ENCODE measurements at regions not wholly inside any gene's neighbourhood (a gene's known extent, or its start where the extent isn't known, plus 50 kb on each side); places are given as distances from the start of the nearest gene placed in this dataset.
"Not testable (repeated sequence)": the region's sequence is repeated elsewhere in the genome, so short reads cannot be mapped to it uniquely, and the experiment has no call there.

DNA sequence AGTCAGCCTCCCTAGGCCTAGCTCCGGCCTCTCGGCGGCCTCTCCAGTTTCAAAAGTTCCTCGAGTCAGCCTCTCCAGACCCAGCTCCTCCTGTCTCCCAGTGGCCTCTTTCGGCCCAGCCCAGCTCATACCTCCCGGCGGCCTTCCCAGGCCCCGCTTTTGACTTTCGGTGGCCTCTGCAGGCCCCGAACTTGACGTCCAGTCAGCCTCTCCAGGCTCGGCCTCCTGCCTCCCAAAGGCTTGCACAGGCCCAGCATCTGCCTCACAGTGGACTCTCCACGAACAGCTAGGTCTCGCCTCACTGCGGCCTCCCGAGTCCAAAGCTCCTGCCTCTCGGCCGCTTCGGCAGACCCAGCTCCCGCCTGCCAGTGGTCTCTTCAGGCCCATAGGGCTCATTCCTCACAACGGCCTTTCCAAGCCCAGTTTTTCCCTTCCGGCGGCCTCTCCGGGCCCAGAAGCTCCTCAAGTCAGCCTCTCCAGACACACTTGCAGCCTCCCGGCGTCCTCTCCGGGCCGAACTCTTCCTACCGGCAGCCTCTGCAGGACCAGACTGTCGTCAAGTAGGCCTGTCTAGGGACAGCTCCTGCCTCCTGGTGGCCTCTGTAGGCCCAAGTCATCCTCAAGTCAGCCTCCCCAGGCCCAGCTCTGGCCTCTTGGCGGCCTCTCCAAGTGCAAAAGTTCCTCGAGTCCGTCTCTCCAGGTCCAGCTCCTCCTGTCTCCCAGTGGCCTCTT lies 249.9 kb upstream of the ZNF722 start:
- not testable (repeated sequence) for DNase-seq (ENCODE audit: low read depth in 2 of 3, low spot score in 1 of 3)

DNA sequence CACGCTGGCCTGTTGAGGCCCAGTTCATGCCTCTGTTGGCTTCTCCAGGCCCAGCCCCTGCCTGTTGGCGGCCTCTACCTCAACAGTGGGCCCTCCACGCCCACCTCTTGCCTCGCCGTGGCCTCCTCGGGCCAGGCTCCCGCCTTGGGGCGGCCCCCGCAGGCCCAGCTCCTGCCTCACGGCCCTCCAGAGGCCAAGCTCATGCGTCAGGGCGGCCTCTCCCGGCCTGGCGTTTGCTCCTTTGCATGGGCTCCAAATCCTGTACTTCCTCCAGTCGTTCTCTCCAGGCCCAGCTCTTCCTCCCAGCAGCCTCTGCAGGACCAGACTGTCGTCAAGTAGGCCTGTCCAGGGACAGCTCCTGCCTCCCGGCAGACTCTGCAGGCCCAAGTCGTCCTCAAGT lies 246.2 kb upstream of the ZNF722 start:
- not testable (repeated sequence) for DNase-seq (ENCODE audit: low read depth in 2 of 3, low spot score in 1 of 3)

DNA sequence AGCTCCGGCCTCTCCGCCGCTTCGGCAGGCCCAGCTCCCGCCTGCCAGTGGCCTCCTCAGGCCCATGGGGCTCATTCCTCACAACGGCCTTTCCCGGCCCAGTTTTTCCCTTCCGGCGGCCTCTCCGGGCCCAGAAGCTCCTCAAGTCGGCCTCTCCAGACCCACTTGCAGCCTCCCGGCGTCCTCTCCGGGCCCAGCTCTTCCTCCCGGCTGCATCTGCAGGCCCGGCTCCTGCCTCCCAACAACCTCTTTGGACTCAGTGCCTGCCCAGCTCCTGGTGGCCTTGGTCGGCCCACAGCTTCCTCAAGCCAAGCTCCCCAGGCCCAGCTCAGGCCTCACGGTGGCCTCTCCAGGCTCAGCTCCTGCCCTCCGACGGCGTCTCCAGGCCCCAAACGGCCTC lies 245.5 kb upstream of the ZNF722 start:
- DNase-seq (ENCODE audit: low read depth in 2 of 3, low spot score in 1 of 3), result not testable (repeated sequence)

DNA sequence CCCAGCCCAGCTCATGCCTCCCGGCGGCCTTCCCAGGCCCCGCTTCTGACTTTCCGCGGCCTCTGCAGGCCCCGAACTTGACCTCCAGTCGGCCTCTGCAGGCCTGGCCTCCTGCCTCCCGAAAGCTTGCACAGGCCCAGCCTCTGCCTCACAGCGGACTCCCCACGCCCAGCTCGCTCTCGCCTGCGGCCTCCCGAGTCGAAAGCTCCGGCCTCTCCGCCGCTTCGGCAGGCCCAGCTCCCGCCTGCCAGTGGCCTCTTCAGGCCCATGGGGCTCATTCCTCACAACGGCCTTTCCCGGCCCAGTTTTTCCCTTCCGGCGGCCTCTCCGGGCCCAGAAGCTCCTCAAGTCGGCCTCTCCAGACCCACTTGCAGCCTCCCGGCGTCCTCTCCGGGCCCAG lies 238.4 kb upstream of the ZNF722 start:
- not testable (repeated sequence) for DNase-seq (ENCODE audit: low read depth in 2 of 3, low spot score in 1 of 3)

DNA sequence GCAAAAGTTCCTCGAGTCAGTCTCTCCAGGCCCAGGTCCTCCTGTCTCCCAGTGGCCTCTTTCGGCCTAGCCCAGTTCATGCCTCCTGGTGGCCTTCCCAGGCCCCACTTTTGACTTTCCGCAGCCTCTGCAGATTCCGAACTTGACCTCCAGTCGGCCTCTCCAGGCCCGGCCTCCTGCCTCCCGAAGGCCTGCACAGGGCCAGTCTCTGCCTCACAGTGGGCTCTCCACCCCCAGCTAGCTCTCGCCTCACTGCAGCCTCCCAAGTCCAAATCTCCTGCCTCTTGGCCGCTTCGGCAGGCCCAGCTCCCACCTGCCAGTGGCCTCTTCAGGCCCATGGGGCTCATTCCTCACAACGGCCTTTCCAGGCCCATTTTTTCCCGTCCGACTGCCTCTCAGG lies 233.1 kb upstream of the ZNF722 start:
- DNase-seq (ENCODE audit: low read depth in 2 of 3, low spot score in 1 of 3), result not testable (repeated sequence)

DNA sequence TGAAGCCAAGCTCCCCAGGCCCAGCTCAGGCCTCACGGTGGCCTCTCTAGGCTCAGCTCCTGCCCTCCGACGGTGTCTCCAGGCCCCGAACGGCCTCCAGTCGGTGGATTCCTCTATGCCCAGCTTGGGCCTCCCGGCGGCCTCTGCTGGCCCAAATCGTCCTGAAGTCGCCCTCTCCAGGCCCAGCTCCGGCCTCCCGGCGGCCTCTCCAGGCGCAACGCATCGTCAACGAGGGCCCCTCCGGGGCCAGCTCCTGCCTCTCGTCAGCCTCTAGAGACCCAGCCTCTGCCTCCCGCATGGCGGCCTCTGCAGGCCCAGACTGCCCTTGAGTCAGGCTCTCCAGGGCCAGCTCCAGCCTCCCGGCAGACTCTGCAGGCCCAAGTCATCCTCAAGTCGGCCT lies 232.5 kb upstream of the ZNF722 start:
- DNase-seq (ENCODE audit: low read depth in 2 of 3, low spot score in 1 of 3), result not testable (repeated sequence)

DNA sequence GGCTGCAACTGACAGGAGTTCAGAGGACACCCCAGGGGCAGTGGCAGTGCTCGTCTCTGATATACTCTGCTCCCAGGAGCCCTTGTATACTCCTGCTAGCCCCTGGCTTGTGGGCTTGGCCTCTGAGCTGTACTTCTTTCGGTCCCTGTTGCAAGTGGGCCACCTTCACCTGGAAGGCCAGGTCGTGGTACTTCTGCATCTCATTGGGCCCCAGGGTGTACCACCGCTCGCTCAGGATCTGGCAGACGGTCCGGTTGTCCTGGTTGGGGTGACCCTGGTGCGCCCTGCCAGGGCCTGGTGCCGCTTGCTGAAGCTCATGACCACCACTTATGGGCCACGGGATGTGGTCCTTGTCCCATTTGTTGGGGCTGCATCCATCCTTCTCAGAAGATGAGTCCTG lies 228.5 kb upstream of the ZNF722 start:
- DNase-seq (ENCODE audit: low read depth in 2 of 3, low spot score in 1 of 3), result not testable (repeated sequence)

DNA sequence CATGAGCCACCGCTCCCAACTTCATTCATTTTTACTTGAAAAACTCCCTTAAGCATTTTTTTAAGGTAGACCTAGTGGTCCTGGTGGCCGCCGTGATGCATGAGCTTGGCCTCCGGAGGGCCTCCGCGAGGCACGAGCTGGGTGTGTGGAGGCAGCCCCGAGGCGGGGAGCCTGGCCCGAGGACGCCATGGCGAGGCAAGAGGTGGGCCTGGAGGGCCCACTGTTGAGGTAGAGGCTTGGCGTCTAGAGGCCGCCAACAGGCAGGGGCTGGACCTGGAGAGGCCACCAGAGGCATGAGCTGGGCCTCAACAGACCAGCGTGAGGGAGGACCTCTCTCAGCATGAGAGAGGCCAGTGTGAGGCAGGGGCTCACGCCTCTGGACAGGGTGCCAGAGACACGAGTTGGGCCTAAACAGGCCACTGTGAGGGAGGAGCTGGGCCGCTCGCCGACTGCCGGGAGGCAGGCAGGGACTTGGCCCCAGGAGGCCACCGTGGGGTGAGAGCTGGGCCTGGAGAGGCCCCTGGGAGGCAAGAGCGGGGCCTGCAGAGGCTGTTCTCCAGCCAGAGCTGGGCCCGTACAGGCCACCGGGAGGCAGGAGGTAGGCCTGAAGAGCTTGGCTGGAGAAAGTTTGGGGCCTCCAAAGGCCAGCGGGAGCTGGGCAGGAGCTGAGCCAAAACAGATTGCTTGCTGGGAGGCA lies 227.1 kb upstream of the ZNF722 start:
- not testable (repeated sequence) for DNase-seq (ENCODE audit: low read depth in 2 of 3, low spot score in 1 of 3)

DNA sequence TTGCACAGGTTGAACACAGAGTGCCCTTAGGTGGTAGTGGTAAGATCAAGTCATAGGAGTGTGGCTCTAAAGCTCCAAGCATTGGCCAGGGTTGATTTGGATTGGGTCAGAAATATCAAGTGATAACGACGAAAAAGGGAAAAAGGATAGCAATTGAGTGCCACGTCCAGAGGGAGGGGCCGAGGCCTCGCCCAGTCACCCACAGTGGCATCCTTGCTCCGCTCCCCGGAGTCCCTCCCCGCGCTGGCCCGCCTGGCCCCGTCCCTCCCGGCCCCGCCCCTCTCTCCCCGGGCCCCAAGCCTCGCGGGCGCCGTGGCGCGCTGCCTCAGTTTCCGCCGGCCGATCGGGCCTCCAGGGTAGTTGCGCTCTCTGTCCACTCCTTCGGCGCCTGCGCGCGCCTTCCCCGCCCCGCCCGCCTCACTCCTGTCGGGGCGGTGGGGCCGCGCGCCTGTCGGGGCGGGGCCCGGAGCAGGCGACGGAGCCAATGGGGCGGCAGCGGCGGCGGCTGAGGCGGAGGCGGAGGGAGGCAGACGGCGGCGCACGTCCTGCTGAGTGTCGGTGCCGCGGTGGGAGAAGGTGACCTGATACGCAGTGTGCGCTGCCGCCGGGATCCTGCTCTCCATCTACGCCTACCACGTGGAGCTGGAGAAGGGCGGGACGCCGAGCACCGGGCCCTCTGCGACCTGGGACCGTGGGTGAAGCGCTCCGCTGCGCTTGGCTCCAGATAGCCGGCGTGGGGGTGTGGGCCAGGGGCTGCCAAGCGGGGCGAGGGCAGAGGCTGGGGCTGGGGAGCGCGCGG lies 209.1 kb upstream of the ZNF722 start:
- peak in 1 of 3 donors; percentile 0 for DNase-seq (ENCODE audit: low read depth in 2 of 3, low spot score in 1 of 3)

DNA sequence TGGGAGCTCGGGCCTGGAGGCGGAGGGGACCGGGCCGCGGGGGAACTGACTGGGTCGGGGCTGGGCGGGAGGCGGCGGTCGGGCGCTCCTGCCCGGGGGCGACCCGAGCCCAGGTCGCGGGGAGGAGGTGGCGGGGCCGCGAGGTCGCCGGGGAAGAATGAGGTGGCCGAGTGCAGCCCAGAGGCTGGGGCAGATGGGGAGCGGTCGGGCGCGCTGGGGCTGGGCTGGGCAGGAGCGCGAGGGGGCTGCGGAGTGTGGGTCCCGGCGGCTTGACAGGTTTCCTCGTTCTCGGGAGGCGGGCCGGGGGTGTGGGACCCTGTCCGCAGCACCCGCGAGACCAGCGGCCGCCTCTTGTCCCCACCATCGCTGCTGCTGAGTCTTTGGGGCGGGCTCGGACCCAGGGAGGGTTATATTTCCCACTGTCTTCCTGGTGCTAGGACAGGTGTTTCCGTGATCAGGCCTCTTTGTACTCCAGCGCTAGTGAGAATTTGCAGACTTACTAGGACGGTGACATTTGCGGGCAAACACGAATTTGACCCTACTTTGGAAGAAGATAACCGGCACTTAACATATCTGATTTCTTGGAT lies 208.4 kb upstream of the ZNF722 start:
- DNase-seq (ENCODE audit: low read depth in 2 of 3, low spot score in 1 of 3), result not testable (repeated sequence)

All from stimulated activated CD4-positive, alpha-beta T cell treated with anti-CD3 and anti-CD28 coated beads, Interleukin-12 subunit alpha, Interleukin-12 subunit beta, amount 100 ng/mL, for 48 hours (primary cell).